Gastrocnemius medialis (tissue), 4 donors: ENCODE measurements at regions not wholly inside any gene's neighbourhood (a gene's known extent, or its start where the extent isn't known, plus 50 kb on each side); places are given as distances from the start of the nearest gene placed in this dataset.

Source experiments
- ATAC-seq, 2 donors: fragments of 150-250 bp; one replicate each; pipeline ENCODE4 v1.9.1; 2016
- DNase-seq, 2 donors: peaks; one replicate each; pipeline ENCODE4 v3.0.0-alpha.2; 2019
- H3K27ac ChIP-seq, 4 donors: fragments of 200-600 bp; sonication (generic); 1 replicate in 1 of 4; 2 replicates in 3 of 4; pipeline ENCODE4 v1.5.1; 2016 to 2018; ENCODE audit warnings: mild to moderate bottlenecking in 2 of 4, moderate library complexity in 1 of 4
- H3K27me3 ChIP-seq, 3 donors: fragments of 200-600 bp; sonication (generic) in 2 of 3; 1 replicate in 1 of 3; 2 replicates in 2 of 3; pipeline versions ENCODE4 v1.5.1 to v1.6.0; 2016 to 2019; ENCODE audit warnings: mild to moderate bottlenecking in 1 of 3, moderate library complexity in 1 of 3
- H3K36me3 ChIP-seq, 2 donors: fragments of 200-600 bp; sonication (generic) in 1 of 2; one replicate each; pipeline ENCODE4 v1.5.1; 2017 to 2018
- H3K4me1 ChIP-seq, 2 donors: fragments of 200-600 bp; sonication (generic) in 1 of 2; one replicate each; pipeline ENCODE4 v1.5.1; 2016 to 2017; ENCODE audit warnings: mild to moderate bottlenecking in 2 of 2
- H3K4me3 ChIP-seq, 4 donors: fragments of 200-600 bp; sonication (generic) in 3 of 4; 1 replicate in 1 of 4; 2 replicates in 3 of 4; pipeline ENCODE4 v1.5.1; 2016 to 2019; ENCODE audit warnings: mild to moderate bottlenecking in 2 of 4
- H3K9me3 ChIP-seq, 3 donors: fragments of 200-600 bp; sonication (generic) in 2 of 3; 1 replicate in 1 of 3; 2 replicates in 2 of 3; pipeline ENCODE4 v1.5.1; 2016 to 2019
- CTCF ChIP-seq, 5 experiments: fragments of 450-650 bp in 3 of 5; fragments of 200-600 bp in 2 of 5; sonication (generic) in 2 of 5; IDR thresholded peaks in 4 of 5; conservative IDR thresholded peaks in 1 of 5; 1 replicate in 4 of 5; 2 replicates in 1 of 5; pipeline ENCODE4 v1.5.1; 2016 to 2019; ENCODE audit warnings: antibody characterized with exemption in 5 of 5, mild to moderate bottlenecking in 3 of 5, moderate library complexity in 3 of 5
- POLR2A ChIP-seq, 2 donors: fragments of 450-650 bp; IDR thresholded peaks; one replicate each; pipeline ENCODE4 v1.6.1; 2017; ENCODE audit warnings: antibody characterized with exemption in 2 of 2, mild to moderate bottlenecking in 2 of 2, moderate library complexity in 2 of 2
- in situ Hi-C, 4 donors: fragments of 200-750 bp; cut with MboI; loops; one replicate each; pipeline versions ENCODE4 v1.15.0 to v1.8.0; 2017; ENCODE audit warnings: low sequenced_read_pairs in 4 of 4
- intact Hi-C: fragments of 100-400 bp; cut with DNase I; formaldehyde crosslinking; loops from one replicate; pipeline ENCODE4 v1.15.1; 2023; ENCODE audit warnings: low total_unique reads

DNA sequence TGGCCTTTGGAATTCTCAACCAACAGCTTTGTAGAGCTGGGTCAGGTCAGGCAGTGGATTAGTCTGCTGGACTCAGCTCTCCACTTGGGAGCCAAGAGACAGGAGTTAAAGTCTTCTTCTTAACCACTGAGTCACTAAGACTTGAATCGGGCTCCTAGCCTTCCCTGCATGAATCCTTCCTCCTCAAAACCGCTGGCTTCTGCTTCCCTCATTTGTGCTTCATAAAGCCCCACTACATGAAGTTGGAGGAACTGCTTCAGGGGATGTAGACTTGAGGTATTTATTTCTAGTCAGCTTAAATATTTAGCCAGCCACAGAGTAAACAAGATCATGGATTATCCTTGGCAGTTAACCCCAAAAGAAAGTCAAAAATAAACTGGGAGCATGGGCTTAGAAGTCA, 536.3 kb upstream of the TNP1 start:
- no peak for DNase-seq
- Histone ChIP-seq H3K27ac (peak overlapping the region in 1 of 4 donors; percentile 21), H3K27me3 (no peaks in the 10 kb centered on the region), H3K4me1 (peaks cover 7 to 15% of the 10 kb centered on the region in 2 donors), H3K9me3 (no peaks in the 10 kb centered on the region), H3K36me3 (no peaks in the 10 kb centered on the region), H3K4me3 (no peak overlapping the region)
- TF ChIP-seq CTCF (IDR thresholded peaks at IDR 0.05 in 4 of 5, conservative IDR thresholded peaks at IDR 0.05 in 1 of 5) = no peak
- no peak for TF ChIP-seq POLR2A (IDR thresholded peaks at IDR 0.05)
- intact Hi-C loops = no loop called here
- in situ Hi-C loops = no loop called here
- ATAC-seq = no peak

GRCh38 chr2:217394510-217395351, 534.9 kb upstream of the TNP1 start:
- H3K9me3 ChIP-seq = no peaks in the 10 kb centered on the region
- no peaks in the 10 kb centered on the region for H3K27me3 ChIP-seq
- intact Hi-C loops = no loop called here
- ATAC-seq = no peak
- no peaks in the 10 kb centered on the region for H3K36me3 ChIP-seq
- in situ Hi-C loops = no loop called here
- no peak for TF ChIP-seq POLR2A (IDR thresholded peaks at IDR 0.05)
- TF ChIP-seq CTCF (IDR thresholded peaks at IDR 0.05 in 4 of 5, conservative IDR thresholded peaks at IDR 0.05 in 1 of 5) = no peak
- DNase-seq = no peak
- no peak overlapping the region for H3K4me3 ChIP-seq
- H3K4me1 ChIP-seq = peaks cover 7 to 15% of the 10 kb centered on the region in 2 donors
- no peak overlapping the region for H3K27ac ChIP-seq

DNA sequence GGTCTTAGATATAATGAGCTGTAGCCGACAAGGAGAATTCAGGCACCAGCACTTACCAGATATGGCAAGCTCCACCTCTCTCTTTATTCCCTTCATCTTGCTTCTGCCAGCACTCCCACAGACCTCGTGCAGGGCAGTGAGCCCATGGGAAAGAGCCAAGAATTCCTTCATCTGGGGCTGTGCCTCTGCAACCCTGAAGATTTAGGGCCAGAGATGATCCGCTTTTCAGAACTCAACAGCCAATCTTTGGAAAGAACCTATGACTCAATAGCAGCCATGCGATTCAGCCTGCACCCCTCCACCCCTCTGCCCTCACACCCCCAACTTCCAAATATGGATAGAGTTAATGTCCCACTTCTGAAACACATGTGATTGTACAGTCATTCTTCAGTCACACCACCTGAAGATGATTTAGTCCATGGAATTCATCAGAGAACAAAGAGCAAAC, 533.7 kb upstream of the TNP1 start:
- in situ Hi-C loops (no loop called here), intact Hi-C loops (no loop called here)
- Histone ChIP-seq H3K9me3 (no peaks in the 10 kb centered on the region), H3K36me3 (no peaks in the 10 kb centered on the region), H3K4me1 (peaks cover 7 to 15% of the 10 kb centered on the region in 2 donors), H3K27ac (peak overlapping the region; percentile 25 to 57 (median 45)), H3K4me3 (no peak overlapping the region), H3K27me3 (no peaks in the 10 kb centered on the region)
- ATAC-seq (peak; percentile 88 to 92), DNase-seq (peak; percentile 40 to 78)
- TF ChIP-seq POLR2A (IDR thresholded peaks at IDR 0.05) = no peak
- no peak for TF ChIP-seq CTCF (IDR thresholded peaks at IDR 0.05 in 4 of 5, conservative IDR thresholded peaks at IDR 0.05 in 1 of 5)

- no peak for TF ChIP-seq POLR2A (IDR thresholded peaks at IDR 0.05)
- no peak for TF ChIP-seq CTCF (IDR thresholded peaks at IDR 0.05 in 4 of 5, conservative IDR thresholded peaks at IDR 0.05 in 1 of 5)
- no peaks in the 10 kb centered on the region for H3K27me3 ChIP-seq
- H3K4me3 ChIP-seq = no peak overlapping the region
- no peak for DNase-seq
- intact Hi-C loops (no loop called here), in situ Hi-C loops (no loop called here)
- ATAC-seq = peak; percentile 23 to 49
- no peaks in the 10 kb centered on the region for H3K9me3 ChIP-seq
- no peaks in the 10 kb centered on the region for H3K36me3 ChIP-seq
- peak overlapping the region; percentile 25 to 57 (median 45) for H3K27ac ChIP-seq
- peaks cover 7 to 15% of the 10 kb centered on the region in 2 donors for H3K4me1 ChIP-seq
Observed at GRCh38 chr2:217392930-217393584, 533.2 kb upstream of the TNP1 start.
